GM12878 (cell line): ENCODE measurements at regions not wholly inside any gene's neighbourhood (a gene's known extent, or its start where the extent isn't known, plus 50 kb on each side); places are given as distances from the start of the nearest gene placed in this dataset.

Experiments
- ATAC-seq: fragments of 200-7000 bp; cut with Tn5 transposase; 3 replicates; pipeline ENCODE4 v1.9.1; 2020; ENCODE audit warnings: mild to moderate bottlenecking, moderate library complexity
- BruUV-seq: library from RNA; stranded (reverse); fragments of 400-500 nt; replicated peaks from 2 replicates; lab custom pipeline; 2021; lab: Mats Ljungman, UMichigan
- CTCF ChIA-PET: fragments of 300-600 bp; sonication (Branson Sonifier 250); formaldehyde crosslinking; extraction: SDS; loops from one replicate; lab custom pipeline; 2021; ENCODE audit warnings: inconsistent platforms; lab: Yijun Ruan, JAX
- POLR2A ChIA-PET: fragments of 350-600 bp; formaldehyde crosslinking; extraction: SDS; loops from one replicate; lab custom pipeline; 2021; ENCODE audit warnings: inconsistent platforms; lab: Charles Lee
- RAD21 ChIA-PET: fragments of 300-600 bp; sonication (Branson Sonifier 250); formaldehyde crosslinking; loops from one replicate; lab custom pipeline; 2023; ENCODE audit warnings: antibody characterized with exemption; ENCODE audit not compliant: unreplicated experiment; lab: Charles Lee
- SMC1A ChIA-PET: fragments of 300-600 bp; sonication (Branson Sonifier 250); formaldehyde crosslinking; loops from one replicate; lab custom pipeline; 2023; ENCODE audit not compliant: unreplicated experiment, uncharacterized antibody; lab: Charles Lee
- DNase-seq: peaks from one replicate; pipeline ENCODE4 v3.0.0-alpha.2; 2011; ENCODE audit warnings: low read depth, low spot score
- FAIRE-seq: peaks from 3 replicates; lab custom pipeline; 2011; peaks lifted over from hg19 to GRCh38; lab: Jason Lieb, UNC
- H2AFZ ChIP-seq: 2 replicates; pipeline ENCODE4 v1.6.0; 2011; ENCODE audit warnings: low read depth, low read length, control low read depth; ENCODE audit not compliant: control insufficient read depth
- H3K27ac ChIP-seq: 2 replicates; pipeline ENCODE4 v1.5.1; 2011; ENCODE audit warnings: control low read depth; ENCODE audit not compliant: control insufficient read depth, insufficient read depth
- H3K27me3 ChIP-seq, 2 experiments: replicated peaks in 1 of 2; 2 replicates each; pipeline versions ENCODE4 v1.6.0 to v1.6.1; 2011; ENCODE audit warnings: low read length in 1 of 2; ENCODE audit not compliant: control insufficient read depth in 2 of 2, insufficient read depth in 2 of 2
- H3K36me3 ChIP-seq, 2 experiments: 2 replicates each; pipeline ENCODE4 v1.5.1; 2011; ENCODE audit warnings: low read length in 1 of 2; ENCODE audit not compliant: control insufficient read depth in 2 of 2, insufficient read depth in 2 of 2
- H3K4me1 ChIP-seq: 2 replicates; pipeline ENCODE4 v1.6.1; 2011; ENCODE audit warnings: mild to moderate bottlenecking, low read length, moderate library complexity, mixed read lengths; ENCODE audit not compliant: control insufficient read depth, insufficient read depth
- H3K4me2 ChIP-seq: 2 replicates; pipeline ENCODE4 v1.6.0; 2011; ENCODE audit warnings: control low read depth; ENCODE audit not compliant: control insufficient read depth, insufficient read depth
- H3K4me3 ChIP-seq: fragments of 200-600 bp; sonication (generic); 2 replicates; pipeline ENCODE4 v1.5.1; 2016
- H3K79me2 ChIP-seq: 2 replicates; pipeline ENCODE4 v1.6.0; 2011; ENCODE audit warnings: low read length; ENCODE audit not compliant: control insufficient read depth, insufficient read depth
- H3K9ac ChIP-seq: 2 replicates; pipeline ENCODE4 v1.8.0; 2011; ENCODE audit warnings: low read length, control low read depth, mixed read lengths; ENCODE audit not compliant: control insufficient read depth, insufficient read depth
- H3K9me3 ChIP-seq: replicated peaks from 3 replicates; pipeline ENCODE4 v1.5.1; 2011; ENCODE audit warnings: mild to moderate bottlenecking, low read length; ENCODE audit not compliant: control insufficient read depth, insufficient read depth
- H4K20me1 ChIP-seq: 2 replicates; pipeline ENCODE4 v1.6.0; 2011; ENCODE audit not compliant: control insufficient read depth, insufficient read depth
- CBX3 ChIP-seq: fragments of 200-600 bp; sonication (generic); IDR thresholded peaks from 2 replicates; pipeline ENCODE4 v1.6.1; 2016; ENCODE audit warnings: low read depth, borderline replicate concordance
- ETV6 ChIP-seq, 2 experiments: fragments of 450-650 bp in 1 of 2; IDR thresholded peaks in 1 of 2; conservative IDR thresholded peaks in 1 of 2; 2 replicates each; pipeline ENCODE4 v1.6.1; 2014; ENCODE audit warnings: antibody characterized with exemption in 1 of 2, borderline replicate concordance in 1 of 2, low read depth in 1 of 2, mild to moderate bottlenecking in 1 of 2, moderate library complexity in 1 of 2
- MYC ChIP-seq: IDR thresholded peaks from 2 replicates; pipeline ENCODE4 v1.6.1; 2011; ENCODE audit warnings: mild to moderate bottlenecking, low read length, moderate library complexity, inconsistent platforms; ENCODE audit not compliant: insufficient read depth, insufficient replicate concordance, insufficient read length, severe bottlenecking
- NFIC ChIP-seq: IDR thresholded peaks from 2 replicates; pipeline ENCODE4 v1.6.1; 2012; ENCODE audit warnings: low read depth, mild to moderate bottlenecking, inconsistent platforms, low read length, moderate library complexity
- NFXL1 ChIP-seq: fragments of 450-650 bp; IDR thresholded peaks from 2 replicates; pipeline ENCODE4 v1.6.1; 2017; ENCODE audit warnings: antibody characterized with exemption, mild to moderate bottlenecking, borderline replicate concordance
- POLR2AphosphoS2 ChIP-seq: IDR thresholded peaks from 2 replicates; pipeline ENCODE4 v1.6.1; 2011; ENCODE audit warnings: low read depth, mild to moderate bottlenecking, low read length, improper control_type of control experiment, moderate library complexity
- SMARCA5 ChIP-seq: fragments of 450-650 bp; IDR thresholded peaks from 2 replicates; pipeline ENCODE4 v1.6.1; 2017; ENCODE audit warnings: mild to moderate bottlenecking
- SP1 ChIP-seq: IDR thresholded peaks from one replicate; pipeline ENCODE4 v1.6.1; 2011; ENCODE audit warnings: low read depth, low read length
- USF1 ChIP-seq: IDR thresholded peaks from 2 replicates; pipeline ENCODE4 v1.6.1; 2011; ENCODE audit warnings: borderline replicate concordance, low read depth, mild to moderate bottlenecking, moderate library complexity, mixed read lengths, low read length; ENCODE audit not compliant: insufficient read depth; ENCODE audit errors: extremely low read length
- ZZZ3 ChIP-seq: IDR thresholded peaks from 2 replicates; pipeline ENCODE4 v1.6.1; 2011; ENCODE audit warnings: low read depth; ENCODE audit not compliant: control insufficient read depth, insufficient read length
- WGBS: methylation state at CpG from one replicate; pipeline ENCODE4 v1.1.6; 2016; ENCODE audit warnings: low lambda C conversion rate; ENCODE audit not compliant: insufficient replicate concordance, insufficient coverage; ENCODE audit errors: missing lambda C conversion rate; 5-methylcytosine and 5-hydroxymethylcytosine counted together
- in situ Hi-C: fragments of 300-500 bp; cut with MboI; formaldehyde crosslinking; loops from 9 replicates; pipeline ENCODE4 v1.14.3; 2018; ENCODE audit warnings: mixed read lengths
- intact Hi-C: fragments of 100-400 bp; cut with micrococcal nuclease; formaldehyde crosslinking; loops from one replicate; pipeline ENCODE4 v1.14.2; 2022; ENCODE audit not compliant: unreplicated experiment

- no peaks in the 10 kb centered on the region for H3K79me2 ChIP-seq
- H4K20me1 ChIP-seq: no peaks in the 10 kb centered on the region
- SMC1A ChIA-PET: interaction anchor here (0.6 kb wide), 1 partner anchor 161 kb away, joined by 3 read pairs; no protein-coding TSS in a partner anchor
- RAD21 ChIA-PET: no interaction called here
- DNase-seq (no peak), ATAC-seq (no peak), FAIRE-seq (no peak)
- no peaks in the 10 kb centered on the region for H3K9me3 ChIP-seq
- CTCF ChIA-PET: interaction anchor here (0.7 kb wide), 1 partner anchor 590 kb away, joined by 3 read pairs; no protein-coding TSS in a partner anchor
- TF ChIP-seq NFXL1 (no peak), ETV6 (conservative IDR thresholded peaks at IDR 0.05 in 1 of 2, IDR thresholded peaks at IDR 0.05 in 1 of 2; ENCODE audit: borderline replicate concordance in 1 of 2, low read depth in 1 of 2) (no peak), USF1 (no peak), NFIC (no peak), CBX3 (no peak), ZZZ3 (no peak), MYC (no peak), SP1 (no peak), POLR2AphosphoS2 (no peak), SMARCA5 (no peak)
- H3K27me3 ChIP-seq: peaks cover 0 to 2% of the 10 kb centered on the region in 2 experiments; a peak in 1 of 4 replicates
- H3K4me2 ChIP-seq: no peak overlapping the region
- H3K4me1 ChIP-seq: no peaks in the 10 kb centered on the region
- H2AFZ ChIP-seq: no peak overlapping the region
- WGBS: 29% methylated on average over 3 of the region's 3 CpGs
- intact Hi-C loops: no loop called here
- H3K9ac ChIP-seq: no peak overlapping the region
- in situ Hi-C loops: no loop called here
- no peak overlapping the region for H3K27ac ChIP-seq
- H3K4me3 ChIP-seq: no peak overlapping the region
- BruUV-seq: no TSS peak
- no peaks in the 10 kb centered on the region for H3K36me3 ChIP-seq
- POLR2A ChIA-PET: no interaction called here
Measured at GRCh38 chr13:50322006-50322405, 306.8 kb downstream of the KCNRG start.
